HepG2 (cell line): ENCODE measurements at regions not wholly inside any gene's neighbourhood (a gene's known extent, or its start where the extent isn't known, plus 50 kb on each side); places are given as distances from the start of the nearest gene placed in this dataset.

Experiments used
- ATAC-seq: fragments of 200-7000 bp; cut with Tn5 transposase; 3 replicates; pipeline ENCODE4 v1.9.1; 2020; ENCODE audit warnings: mild to moderate bottlenecking, moderate library complexity
- BruUV-seq: library from RNA; stranded (reverse); fragments of 400-500 nt; replicated peaks from 2 replicates; lab custom pipeline; 2021; lab: Mats Ljungman, UMichigan
- CTCF ChIA-PET: fragments of 300-600 bp; formaldehyde crosslinking; extraction: SDS; loops from one replicate; lab custom pipeline; 2021; ENCODE audit warnings: low total read pairs, inconsistent platforms, low intra/inter-chr PET ratio; lab: Yijun Ruan, JAX
- POLR2A ChIA-PET: fragments of 350-600 bp; sonication (Branson Sonifier 250); formaldehyde crosslinking; loops from one replicate; lab custom pipeline; 2020; ENCODE audit warnings: antibody characterized with exemption, inconsistent platforms; lab: Yijun Ruan, JAX
- DNase-seq: peaks from one replicate; pipeline ENCODE4 v3.0.0-alpha.2; 2015; ENCODE audit warnings: low spot score
- FAIRE-seq: peaks from 3 replicates; lab custom pipeline; 2011; peaks lifted over from hg19 to GRCh38; lab: Jason Lieb, UNC
- H2AFZ ChIP-seq: one replicate; pipeline ENCODE4 v1.6.1; 2011; ENCODE audit warnings: low read length, inconsistent platforms
- H3K27ac ChIP-seq: fragments of 300-600 bp; 3 replicates; pipeline ENCODE4 v1.8.0; 2011; ENCODE audit warnings: mixed run types, mild to moderate bottlenecking, mixed read lengths, low read length, inconsistent platforms; ENCODE audit not compliant: insufficient read depth; ENCODE audit errors: extremely low read length
- H3K27me3 ChIP-seq, 2 experiments: fragments of 200-600 bp in 1 of 2; 2 replicates in 1 of 2; 3 replicates in 1 of 2; pipeline versions ENCODE4 v1.6.0 to v1.8.0; 2011; ENCODE audit warnings: low read length in 2 of 2, mild to moderate bottlenecking in 2 of 2, moderate library complexity in 2 of 2, inconsistent platforms in 1 of 2; ENCODE audit not compliant: insufficient read depth in 2 of 2, control insufficient read depth in 1 of 2
- H3K36me3 ChIP-seq, 2 experiments: fragments of 200-600 bp in 1 of 2; replicated peaks in 1 of 2; 2 replicates in 1 of 2; 3 replicates in 1 of 2; pipeline versions ENCODE4 v1.5.1 to v1.8.0; 2011; ENCODE audit warnings: low read length in 2 of 2, inconsistent platforms in 1 of 2; ENCODE audit not compliant: insufficient read depth in 2 of 2, control insufficient read depth in 1 of 2
- H3K4me1 ChIP-seq: 2 replicates; pipeline ENCODE4 v1.5.1; 2012; ENCODE audit warnings: low read length, inconsistent platforms; ENCODE audit not compliant: insufficient read depth
- H3K4me2 ChIP-seq: 2 replicates; pipeline ENCODE4 v1.6.0; 2011; ENCODE audit warnings: low read depth, low read length, inconsistent platforms
- H3K4me3 ChIP-seq, 3 experiments: fragments of 200-600 bp in 1 of 3; sonication (generic), shearing (Covaris generic) in 1 of 3; replicated peaks in 1 of 3; 2 replicates each; pipeline ENCODE4 v1.5.1; 2011 to 2016; ENCODE audit warnings: low read length in 3 of 3, inconsistent platforms in 2 of 3, low read depth in 2 of 3, mild to moderate bottlenecking in 2 of 3, control low read depth in 1 of 3, mixed read lengths in 1 of 3; ENCODE audit not compliant: insufficient read depth in 1 of 3
- H3K79me2 ChIP-seq: one replicate; pipeline ENCODE4 v1.6.1; 2011; ENCODE audit warnings: low read length, inconsistent platforms; ENCODE audit not compliant: insufficient read depth
- H3K9ac ChIP-seq: 2 replicates; pipeline ENCODE4 v1.6.0; 2011; ENCODE audit warnings: mild to moderate bottlenecking, low read depth, low read length, inconsistent platforms; ENCODE audit not compliant: insufficient read depth
- H3K9me3 ChIP-seq: 2 replicates; pipeline ENCODE4 v1.5.1; 2012; ENCODE audit warnings: mild to moderate bottlenecking, low read length
- H4K20me1 ChIP-seq: 2 replicates; pipeline ENCODE4 v1.6.0; 2011; ENCODE audit warnings: inconsistent platforms, mild to moderate bottlenecking, low read length, moderate library complexity; ENCODE audit not compliant: insufficient read depth
- AHR ChIP-seq: IDR thresholded peaks from 2 replicates; pipeline ENCODE4 v1.6.1; 2018; ENCODE audit warnings: missing genetic modification reagents, missing compliant biosample characterization
- PAXIP1 ChIP-seq: sonication (generic); formaldehyde crosslinking; conservative IDR thresholded peaks from 2 replicates; pipeline ENCODE4 v1.4.0; 2020; ENCODE audit warnings: mild to moderate bottlenecking, missing genetic modification reagents, moderate library complexity
- SKIL ChIP-seq: sonication (generic); formaldehyde crosslinking; IDR thresholded peaks from 2 replicates; pipeline ENCODE4 v1.8.0; 2022; ENCODE audit warnings: missing genetic modification reagents, mild to moderate bottlenecking, moderate library complexity, borderline replicate concordance
- ZFP37 ChIP-seq: sonication (generic); formaldehyde crosslinking; IDR thresholded peaks from 2 replicates; pipeline ENCODE4 v1.4.0; 2020; ENCODE audit warnings: missing genetic modification reagents, borderline replicate concordance
- ZXDC ChIP-seq: sonication (generic); formaldehyde crosslinking; IDR thresholded peaks from 2 replicates; pipeline ENCODE4 v1.5.0; 2020; ENCODE audit warnings: mild to moderate bottlenecking, missing genetic modification reagents
- WGBS: methylation state at CpG from one replicate; pipeline ENCODE4 v1.1.6; 2017; ENCODE audit warnings: low lambda C conversion rate; 5-methylcytosine and 5-hydroxymethylcytosine counted together
- in situ Hi-C: cut with HindIII; loops from 2 replicates; pipeline ENCODE4 v1.10.0; 2017; ENCODE audit warnings: low pct_unique_long_range_greater_than_20kb; ENCODE audit not compliant: extremely low pct_ligation_motif_present
- intact Hi-C: fragments of 100-400 bp; cut with micrococcal nuclease; formaldehyde crosslinking; loops from one replicate; pipeline ENCODE4 v1.10.0; 2022; ENCODE audit not compliant: unreplicated experiment

GRCh38 chr4:4673070-4673469 is 131.2 kb upstream of the STX18 start (continued):
- no peak for TF ChIP-seq SKIL (CRISPR knock-in tag)

GRCh38 chr4:4672402-4672801 is 130.6 kb upstream of the STX18 start:
- H3K79me2 ChIP-seq = no peaks in the 10 kb centered on the region
- no TSS peak for BruUV-seq
- no peaks in the 10 kb centered on the region for H3K36me3 ChIP-seq
- H3K4me1 ChIP-seq = peaks cover 14% of the 10 kb centered on the region
- H2AFZ ChIP-seq = no peak overlapping the region
- no peaks in the 10 kb centered on the region for H3K9me3 ChIP-seq
- CTCF ChIA-PET = no interaction called here
- intact Hi-C loops = no loop called here
- FAIRE-seq = no peak
- 94% methylated on average over 8 of the region's 8 CpGs for WGBS
- H3K4me3 ChIP-seq = no peak overlapping the region
- H3K4me2 ChIP-seq = no peak overlapping the region
- in situ Hi-C loops = no loop called here
- TF ChIP-seq ZXDC (CRISPR knock-in tag) (no peak), AHR (CRISPR knock-in tag) (no peak), ZFP37 (CRISPR knock-in tag) (no peak), PAXIP1 (CRISPR knock-in tag) (no peak)
- TF ChIP-seq, all 625 proteins: peak for 0
- Histone ChIP-seq H3K27ac (no peak overlapping the region), H3K27me3 (no peaks in the 10 kb centered on the region; a peak in 1 of 5 replicates), H3K9ac (no peak overlapping the region), H4K20me1 (no peaks in the 10 kb centered on the region)
- POLR2A ChIA-PET = no interaction called here
- ATAC-seq (no peak), DNase-seq (no peak)
